ENCODE measurements at regions not wholly inside any gene's neighbourhood (a gene's known extent, or its start where the extent isn't known, plus 50 kb on each side); places are given as distances from the start of the nearest gene placed in this dataset.

DNA sequence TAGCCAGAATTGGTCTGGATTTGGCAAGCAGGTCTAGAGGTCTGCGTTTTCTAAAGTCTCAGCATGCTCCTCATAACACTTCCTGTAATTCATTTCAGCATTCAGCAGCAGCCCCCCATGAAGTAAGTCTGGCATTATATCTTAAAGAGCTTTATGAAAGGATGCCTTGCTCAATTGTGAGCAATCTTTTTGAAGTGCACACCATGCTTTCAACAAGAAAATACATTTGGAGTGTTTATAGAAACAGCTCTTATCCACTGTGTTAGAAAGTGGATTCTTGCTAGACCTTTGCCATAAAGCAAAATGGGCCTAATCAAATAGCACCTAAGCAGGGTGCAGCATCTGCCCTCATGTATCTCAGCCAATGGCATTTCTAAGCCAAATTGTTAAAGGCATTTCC, 378.0 kb upstream of the AKR1E2 start:
- CTCF ChIA-PET = interaction anchor here (0.6 kb wide), 1 partner anchor 366 kb away, joined by 3 read pairs; no protein-coding TSS in a partner anchor
- Histone ChIP-seq H3K4me2 (ENCODE audit: insufficient read depth, low read length) (no peak overlapping the region), H3K9me3 (replicated peaks; ENCODE audit: control insufficient read depth, insufficient read depth, low read length) (no peaks in the 10 kb centered on the region), H3K79me2 (ENCODE audit: control insufficient read depth, insufficient read depth, low read length) (no peaks in the 10 kb centered on the region), H3K9me1 (replicated peaks; ENCODE audit: control insufficient read depth, extremely low read depth, insufficient read depth, low read length) (no peaks in the 10 kb centered on the region), H3K4me1 (ENCODE audit: control insufficient read depth, extremely low read depth, insufficient read depth, low read length) (peaks cover 23% of the 10 kb centered on the region), H3K9ac (replicated peaks; ENCODE audit: extremely low read depth, insufficient read depth, low read length) (no peak overlapping the region), H3K27ac (ENCODE audit: insufficient read depth, low read depth, low read length) (no peak overlapping the region), H2AFZ (ENCODE audit: low read depth, low read length) (no peak overlapping the region), H4K20me1 (replicated peaks; ENCODE audit: control insufficient read depth, extremely low read depth, insufficient read depth, low read length) (no peaks in the 10 kb centered on the region), H3K27me3 (ENCODE audit: control insufficient read depth in 2 of 2, insufficient read depth in 2 of 2, low read length in 2 of 2) (no peaks in the 10 kb centered on the region), H3K36me3 (ENCODE audit: control insufficient read depth in 2 of 2, extremely low read depth in 1 of 2, insufficient read depth in 2 of 2, low read length in 2 of 2) (no peaks in the 10 kb centered on the region), H3K4me3 (replicated peaks in 1 of 3; ENCODE audit: insufficient read depth in 1 of 3, low read depth in 1 of 3, low read length in 3 of 3) (no peak overlapping the region)
- BruUV-seq (replicated peaks) = no TSS peak
- dilution Hi-C loops (cut with MboI; ENCODE audit: extremely low pct_ligation_motif_present, low sequenced_read_pairs) = no loop called here
- intact Hi-C loops (cut with micrococcal nuclease) = no loop called here
- no peak for TF ChIP-seq POLR2A (IDR thresholded peaks at IDR 0.05; ENCODE audit: low read depth, low read length)
- TF ChIP-seq, protein P1, sequence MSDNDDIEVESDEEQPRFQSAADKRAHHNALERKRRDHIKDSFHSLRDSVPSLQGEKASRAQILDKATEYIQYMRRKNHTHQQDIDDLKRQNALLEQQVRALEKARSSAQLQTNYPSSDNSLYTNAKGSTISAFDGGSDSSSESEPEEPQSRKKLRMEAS (IDR thresholded peaks at IDR 0.05; ENCODE audit: insufficient read depth, insufficient read length) = no peak
- TF ChIP-seq, protein P2, sequence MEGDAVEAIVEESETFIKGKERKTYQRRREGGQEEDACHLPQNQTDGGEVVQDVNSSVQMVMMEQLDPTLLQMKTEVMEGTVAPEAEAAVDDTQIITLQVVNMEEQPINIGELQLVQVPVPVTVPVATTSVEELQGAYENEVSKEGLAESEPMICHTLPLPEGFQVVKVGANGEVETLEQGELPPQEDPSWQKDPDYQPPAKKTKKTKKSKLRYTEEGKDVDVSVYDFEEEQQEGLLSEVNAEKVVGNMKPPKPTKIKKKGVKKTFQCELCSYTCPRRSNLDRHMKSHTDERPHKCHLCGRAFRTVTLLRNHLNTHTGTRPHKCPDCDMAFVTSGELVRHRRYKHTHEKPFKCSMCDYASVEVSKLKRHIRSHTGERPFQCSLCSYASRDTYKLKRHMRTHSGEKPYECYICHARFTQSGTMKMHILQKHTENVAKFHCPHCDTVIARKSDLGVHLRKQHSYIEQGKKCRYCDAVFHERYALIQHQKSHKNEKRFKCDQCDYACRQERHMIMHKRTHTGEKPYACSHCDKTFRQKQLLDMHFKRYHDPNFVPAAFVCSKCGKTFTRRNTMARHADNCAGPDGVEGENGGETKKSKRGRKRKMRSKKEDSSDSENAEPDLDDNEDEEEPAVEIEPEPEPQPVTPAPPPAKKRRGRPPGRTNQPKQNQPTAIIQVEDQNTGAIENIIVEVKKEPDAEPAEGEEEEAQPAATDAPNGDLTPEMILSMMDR (IDR thresholded peaks at IDR 0.05; ENCODE audit: extremely low read depth in 1 of 2, insufficient read depth in 1 of 2, low read depth in 1 of 2, low read length in 2 of 2) = no peak
- TF ChIP-seq EZH2 (IDR thresholded peaks at IDR 0.05; ENCODE audit: borderline replicate concordance, low read depth, low read length, severe bottlenecking) = no peak
- TF ChIP-seq POLR2AphosphoS5 (IDR thresholded peaks at IDR 0.05; ENCODE audit: insufficient read depth, low read depth, low read length) = no peak
- no peak for TF ChIP-seq GATA2 (IDR thresholded peaks at IDR 0.05; ENCODE audit: insufficient read depth, insufficient read length, low read depth, low read length)
- TF ChIP-seq FOS (IDR thresholded peaks at IDR 0.05; ENCODE audit: borderline replicate concordance, insufficient read depth, low read length) = no peak
- TF ChIP-seq MYC (IDR thresholded peaks at IDR 0.05; ENCODE audit: low read depth, low read length) = no peak
- TF ChIP-seq JUN (IDR thresholded peaks at IDR 0.05; ENCODE audit: borderline replicate concordance, insufficient read depth, insufficient read length, low read depth) = no peak
- DNase-seq (ENCODE audit: low read depth, low spot score) (peak; percentile 58), FAIRE-seq (no peak)
- POLR2A ChIA-PET = no interaction called here
